Astrocyte (in vitro differentiated cells and primary cell): ENCODE measurements at regions not wholly inside any gene's neighbourhood (a gene's known extent, or its start where the extent isn't known, plus 50 kb on each side); places are given as distances from the start of the nearest gene placed in this dataset.

Experiments used
- DNase-seq: peaks from one replicate; pipeline ENCODE4 v3.0.0-alpha.2; 2010; ENCODE audit warnings: low read depth
- FAIRE-seq: peaks from 2 replicates; lab custom pipeline; 2011; peaks lifted over from hg19 to GRCh38; lab: Jason Lieb, UNC
- H2AFZ ChIP-seq: 2 replicates; pipeline ENCODE4 v1.6.0; 2012; ENCODE audit warnings: low read depth, low read length, inconsistent platforms
- H3K27ac ChIP-seq: 2 replicates; pipeline ENCODE4 v1.5.1; 2011; ENCODE audit warnings: low read depth, low read length, inconsistent platforms
- H3K27me3 ChIP-seq: 2 replicates; pipeline ENCODE4 v1.6.0; 2011; ENCODE audit warnings: low read length, inconsistent platforms; ENCODE audit not compliant: insufficient read depth
- H3K36me3 ChIP-seq: 2 replicates; pipeline ENCODE4 v1.5.1; 2011; ENCODE audit warnings: low read length, inconsistent platforms; ENCODE audit not compliant: insufficient read depth
- H3K4me1 ChIP-seq: 2 replicates; pipeline ENCODE4 v1.5.1; 2011; ENCODE audit warnings: low read length, inconsistent platforms; ENCODE audit not compliant: insufficient read depth
- H3K4me2 ChIP-seq: 2 replicates; pipeline ENCODE4 v1.6.0; 2012; ENCODE audit warnings: low read length, inconsistent platforms
- H3K4me3 ChIP-seq: 2 replicates; pipeline ENCODE4 v1.5.1; 2011; ENCODE audit warnings: low read depth, mild to moderate bottlenecking, low read length, inconsistent platforms; ENCODE audit not compliant: insufficient read depth
- H3K79me2 ChIP-seq: 2 replicates; pipeline ENCODE4 v1.6.0; 2012; ENCODE audit warnings: mild to moderate bottlenecking, low read length, inconsistent platforms; ENCODE audit not compliant: insufficient read depth
- H3K9ac ChIP-seq: 2 replicates; pipeline ENCODE4 v1.6.0; 2012; ENCODE audit warnings: mild to moderate bottlenecking, low read length, inconsistent platforms
- H3K9me3 ChIP-seq: 2 replicates; pipeline ENCODE4 v1.5.1; 2012; ENCODE audit warnings: low read depth, mild to moderate bottlenecking, low read length, inconsistent platforms; ENCODE audit not compliant: insufficient read depth
- H4K20me1 ChIP-seq: 2 replicates; pipeline ENCODE4 v1.6.0; 2012; ENCODE audit warnings: low read length, inconsistent platforms; ENCODE audit not compliant: insufficient read depth
- H3K27ac Mint-ChIP-seq: one replicate; pipeline ENCODE4 v1.8.0; 2021; ENCODE audit warnings: mild to moderate bottlenecking, mixed read lengths; ENCODE audit not compliant: unreplicated experiment
- H3K27me3 Mint-ChIP-seq: one replicate; pipeline ENCODE4 v1.8.0; 2021; ENCODE audit warnings: low read depth, mixed read lengths; ENCODE audit not compliant: unreplicated experiment
- H3K36me3 Mint-ChIP-seq: one replicate; pipeline ENCODE4 v1.8.0; 2021; ENCODE audit warnings: low read depth, mixed read lengths; ENCODE audit not compliant: unreplicated experiment
- H3K4me1 Mint-ChIP-seq: one replicate; pipeline ENCODE4 v1.8.0; 2021; ENCODE audit warnings: low read depth, mixed read lengths; ENCODE audit not compliant: unreplicated experiment
- H3K4me3 Mint-ChIP-seq: one replicate; pipeline ENCODE4 v1.8.0; 2021; ENCODE audit warnings: mild to moderate bottlenecking, moderate library complexity, mixed read lengths; ENCODE audit not compliant: unreplicated experiment
- H3K9me3 Mint-ChIP-seq: one replicate; pipeline ENCODE4 v1.8.0; 2021; ENCODE audit warnings: mild to moderate bottlenecking, mixed read lengths; ENCODE audit not compliant: unreplicated experiment
- CTCF ChIP-seq: IDR thresholded peaks from 2 replicates; pipeline ENCODE4 v1.5.1; 2011; ENCODE audit warnings: low read depth, mild to moderate bottlenecking, inconsistent platforms, low read length, moderate library complexity; ENCODE audit not compliant: insufficient read depth
- EZH2 ChIP-seq: IDR thresholded peaks from 2 replicates; pipeline ENCODE4 v1.6.1; 2012; ENCODE audit warnings: mild to moderate bottlenecking, low read length, inconsistent platforms; ENCODE audit not compliant: insufficient read depth

GRCh38 chr3:481111-481510, 284.5 kb downstream of the CHL1 start:
- Mint-ChIP-seq H3K27ac (no peak overlapping the region), H3K27me3 (no peaks in the 10 kb centered on the region), H3K36me3 (no peaks in the 10 kb centered on the region), H3K4me1 (no peaks in the 10 kb centered on the region), H3K4me3 (no peak overlapping the region), H3K9me3 (peaks cover 11% of the 10 kb centered on the region)
- H3K9me3 ChIP-seq = no peaks in the 10 kb centered on the region
- H3K4me3 ChIP-seq = no peak overlapping the region
- TF ChIP-seq CTCF (no peak), EZH2 (no peak)
- H3K27me3 ChIP-seq = no peaks in the 10 kb centered on the region
- FAIRE-seq (no peak), DNase-seq (no peak)
- no peaks in the 10 kb centered on the region for H3K4me1 ChIP-seq
- no peak overlapping the region for H2AFZ ChIP-seq
- no peak overlapping the region for H3K4me2 ChIP-seq
- H3K36me3 ChIP-seq = no peaks in the 10 kb centered on the region
- H4K20me1 ChIP-seq = no peaks in the 10 kb centered on the region
- H3K9ac ChIP-seq = no peak overlapping the region
- H3K27ac ChIP-seq = no peak overlapping the region
- no peaks in the 10 kb centered on the region for H3K79me2 ChIP-seq

GRCh38 chr3:481680-482079, 285.1 kb downstream of the CHL1 start:
- no peak overlapping the region for H3K27ac Mint-ChIP-seq
- H3K27me3 ChIP-seq = no peaks in the 10 kb centered on the region
- H3K79me2 ChIP-seq = no peaks in the 10 kb centered on the region
- no peaks in the 10 kb centered on the region for H3K4me1 ChIP-seq
- no peak overlapping the region for H3K4me3 Mint-ChIP-seq
- FAIRE-seq = no peak
- no peak overlapping the region for H3K9ac ChIP-seq
- no peak for DNase-seq
- H3K27ac ChIP-seq = no peak overlapping the region
- H3K9me3 Mint-ChIP-seq = peaks cover 9% of the 10 kb centered on the region
- H3K36me3 Mint-ChIP-seq = no peaks in the 10 kb centered on the region
- H3K4me2 ChIP-seq = no peak overlapping the region
- no peak for TF ChIP-seq EZH2
- TF ChIP-seq CTCF = no peak
- H3K4me1 Mint-ChIP-seq = no peaks in the 10 kb centered on the region
- no peaks in the 10 kb centered on the region for H3K36me3 ChIP-seq
- no peaks in the 10 kb centered on the region for H3K9me3 ChIP-seq
- H3K27me3 Mint-ChIP-seq = no peaks in the 10 kb centered on the region
- no peaks in the 10 kb centered on the region for H4K20me1 ChIP-seq
- H2AFZ ChIP-seq = no peak overlapping the region
- H3K4me3 ChIP-seq = no peak overlapping the region

GRCh38 chr3:482479-482878, 285.9 kb downstream of the CHL1 start:
- Mint-ChIP-seq H3K9me3 (peaks cover 9% of the 10 kb centered on the region), H3K4me1 (no peaks in the 10 kb centered on the region), H3K27ac (no peak overlapping the region), H3K36me3 (no peaks in the 10 kb centered on the region), H3K4me3 (no peak overlapping the region), H3K27me3 (no peaks in the 10 kb centered on the region)
- Histone ChIP-seq H2AFZ (no peak overlapping the region), H3K9me3 (no peaks in the 10 kb centered on the region), H3K79me2 (no peaks in the 10 kb centered on the region), H3K27me3 (no peaks in the 10 kb centered on the region), H3K9ac (no peak overlapping the region), H4K20me1 (no peaks in the 10 kb centered on the region), H3K4me1 (no peaks in the 10 kb centered on the region), H3K36me3 (no peaks in the 10 kb centered on the region), H3K4me2 (no peak overlapping the region), H3K4me3 (no peak overlapping the region), H3K27ac (no peak overlapping the region)
- no peak for FAIRE-seq
- TF ChIP-seq EZH2 (no peak), CTCF (no peak)
- no peak for DNase-seq
